SJCRH30 (cell line): ENCODE measurements at regions not wholly inside any gene's neighbourhood (a gene's known extent, or its start where the extent isn't known, plus 50 kb on each side); places are given as distances from the start of the nearest gene placed in this dataset.

ENCODE experiments used
- DNase-seq, 2 experiments: peaks; one replicate each; pipeline ENCODE4 v3.0.0-alpha.2; 2015 to 2020
- H3K27ac ChIP-seq: fragments of 250-450 bp; sonication (Bioruptor Pico); 2 replicates; pipeline ENCODE4 v1.5.1; 2020; ENCODE audit warnings: mild to moderate bottlenecking, moderate library complexity
- H3K27me3 ChIP-seq: fragments of 250-450 bp; sonication (Bioruptor Pico); 2 replicates; pipeline ENCODE4 v1.5.1; 2020; ENCODE audit warnings: mild to moderate bottlenecking, moderate library complexity
- H3K36me3 ChIP-seq: fragments of 250-450 bp; sonication (Bioruptor Pico); 2 replicates; pipeline ENCODE4 v1.5.1; 2020; ENCODE audit warnings: mild to moderate bottlenecking, moderate library complexity
- H3K4me1 ChIP-seq: fragments of 250-450 bp; sonication (Bioruptor Pico); 2 replicates; pipeline ENCODE4 v1.5.1; 2020; ENCODE audit warnings: mild to moderate bottlenecking, moderate library complexity
- H3K4me3 ChIP-seq: fragments of 250-450 bp; sonication (Bioruptor Pico); 2 replicates; pipeline ENCODE4 v1.5.1; 2020; ENCODE audit warnings: mild to moderate bottlenecking, moderate library complexity
- H3K9me3 ChIP-seq: fragments of 250-450 bp; sonication (Bioruptor Pico); replicated peaks from 2 replicates; pipeline ENCODE4 v1.5.1; 2020; ENCODE audit warnings: mild to moderate bottlenecking, moderate library complexity

DNA sequence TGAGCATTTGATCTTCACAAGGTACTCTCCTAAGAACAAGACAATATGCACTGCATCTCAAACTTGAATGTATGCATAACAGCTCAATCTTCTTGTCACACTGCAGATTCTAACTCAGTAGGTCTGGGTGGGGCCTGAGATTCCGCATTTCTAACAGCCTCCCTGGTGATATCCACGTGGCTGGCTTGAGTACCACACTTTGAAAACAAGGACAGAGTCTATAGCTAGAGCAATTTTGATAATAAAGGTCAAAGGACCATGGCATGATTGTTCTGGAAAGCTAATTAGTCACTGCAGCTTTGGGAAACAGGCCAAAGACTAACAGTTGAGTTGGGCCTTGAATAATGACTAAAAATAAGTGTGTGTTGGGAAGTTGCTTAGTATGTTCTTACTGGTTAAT, 213.3 kb downstream of the GBA3 start:
- Histone ChIP-seq H3K4me1 (no peaks in the 10 kb centered on the region), H3K4me3 (no peak overlapping the region), H3K27me3 (no peaks in the 10 kb centered on the region), H3K9me3 (no peaks in the 10 kb centered on the region), H3K27ac (no peak overlapping the region), H3K36me3 (no peaks in the 10 kb centered on the region)
- no peak for DNase-seq

DNA sequence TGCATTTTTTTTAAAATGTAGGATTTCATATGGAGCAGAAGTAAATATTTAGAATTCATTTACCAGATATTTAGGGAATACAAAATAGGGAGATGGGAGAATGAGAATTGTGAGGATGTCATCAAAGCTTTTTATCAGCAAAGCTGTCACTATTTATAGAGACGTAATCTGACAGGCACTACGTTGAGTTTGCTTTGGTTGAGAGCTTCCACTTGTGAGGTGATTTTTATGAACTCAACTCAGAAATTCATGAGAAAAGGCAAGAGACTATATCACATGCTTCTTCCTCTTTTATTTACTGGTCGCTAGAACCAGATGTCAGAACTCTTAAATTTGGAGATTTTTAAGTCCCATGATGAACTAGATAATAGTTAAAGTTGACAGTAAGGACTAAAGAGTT, 211.2 kb downstream of the GBA3 start:
- no peaks in the 10 kb centered on the region for H3K27me3 ChIP-seq
- H3K4me1 ChIP-seq, result no peaks in the 10 kb centered on the region
- no peaks in the 10 kb centered on the region for H3K9me3 ChIP-seq
- H3K4me3 ChIP-seq, result no peak overlapping the region
- H3K27ac ChIP-seq, result no peak overlapping the region
- DNase-seq, result no peak
- H3K36me3 ChIP-seq, result no peaks in the 10 kb centered on the region

DNA sequence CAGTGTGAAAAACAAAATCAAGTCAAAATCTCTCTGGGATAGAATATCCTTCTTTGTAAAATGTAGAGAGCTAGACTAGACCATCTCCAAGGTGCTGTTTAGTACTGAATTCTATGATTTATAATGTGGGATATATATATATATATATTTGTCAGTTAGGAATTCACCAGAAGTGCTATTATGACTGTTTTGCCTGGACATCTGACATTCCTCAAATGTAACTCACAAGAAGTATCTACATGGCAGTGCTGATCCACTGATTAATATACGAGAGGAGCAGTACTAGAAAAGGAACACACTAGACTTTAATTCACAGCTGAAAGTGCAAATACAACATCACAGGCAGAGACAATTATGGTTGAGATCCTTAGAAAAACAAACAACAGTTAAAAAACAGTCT, 208.9 kb downstream of the GBA3 start:
- Histone ChIP-seq H3K27ac (no peak overlapping the region), H3K27me3 (no peaks in the 10 kb centered on the region), H3K4me3 (no peak overlapping the region), H3K9me3 (no peaks in the 10 kb centered on the region), H3K4me1 (no peaks in the 10 kb centered on the region), H3K36me3 (no peaks in the 10 kb centered on the region)
- no peak for DNase-seq

DNA sequence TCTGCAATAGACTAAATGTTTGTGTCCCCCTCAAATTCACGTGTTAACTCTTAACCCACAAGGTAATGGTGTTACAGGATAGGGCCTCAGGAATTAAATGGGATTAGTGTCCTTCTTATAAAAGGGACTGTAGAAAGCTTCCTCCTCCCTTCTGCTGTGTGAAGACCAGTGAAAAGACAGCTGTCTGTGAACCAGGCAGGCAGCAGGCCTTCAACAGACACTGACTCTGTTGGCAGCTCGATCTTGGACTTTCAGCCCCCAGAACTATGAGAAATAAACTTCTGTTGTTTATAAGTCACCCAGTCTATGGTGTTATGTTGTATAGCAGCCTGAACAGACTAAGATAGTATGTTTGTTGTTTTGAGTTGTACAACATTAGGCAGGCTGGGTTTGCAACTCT, 208.1 kb downstream of the GBA3 start:
- H3K27me3 ChIP-seq, result no peaks in the 10 kb centered on the region
- DNase-seq, result peak in 1 of 2 experiments; percentile 5
- H3K4me3 ChIP-seq, result no peak overlapping the region
- H3K36me3 ChIP-seq, result no peaks in the 10 kb centered on the region
- no peak overlapping the region for H3K27ac ChIP-seq
- H3K4me1 ChIP-seq, result no peaks in the 10 kb centered on the region
- no peaks in the 10 kb centered on the region for H3K9me3 ChIP-seq

DNA sequence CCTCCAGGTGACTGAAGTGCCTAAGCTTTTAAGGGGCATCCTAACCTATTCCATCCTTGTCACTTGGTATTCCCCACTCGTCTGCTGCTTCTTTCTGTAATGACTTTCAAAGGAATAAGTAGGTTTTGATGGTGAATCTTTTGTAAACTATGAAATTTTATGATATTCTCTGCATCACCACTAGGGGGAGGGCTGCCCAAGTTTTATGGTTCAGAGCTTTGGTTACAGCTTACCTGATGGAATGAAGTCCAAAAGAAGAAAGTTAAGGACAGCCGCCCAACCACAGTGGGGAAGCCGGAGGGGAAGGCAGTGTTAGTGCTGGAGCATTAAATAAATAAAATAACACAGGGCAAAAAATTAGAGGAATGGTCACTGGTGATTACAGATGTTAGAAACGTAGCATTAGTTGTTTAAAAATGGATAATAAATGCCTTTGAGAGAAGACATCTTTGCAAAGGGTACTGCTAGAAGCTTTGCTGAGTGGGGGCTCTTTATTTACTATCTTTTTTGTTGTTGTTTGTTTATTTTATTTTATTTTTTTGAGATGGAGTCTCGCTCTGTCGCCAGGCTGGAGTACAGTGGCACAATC, 204.9 kb downstream of the GBA3 start:
- H3K4me1 ChIP-seq, result no peaks in the 10 kb centered on the region
- H3K36me3 ChIP-seq, result no peaks in the 10 kb centered on the region
- H3K27ac ChIP-seq, result no peak overlapping the region
- no peaks in the 10 kb centered on the region for H3K9me3 ChIP-seq
- DNase-seq, result peak; percentile 5 to 60
- H3K27me3 ChIP-seq, result no peaks in the 10 kb centered on the region
- H3K4me3 ChIP-seq, result no peak overlapping the region

DNA sequence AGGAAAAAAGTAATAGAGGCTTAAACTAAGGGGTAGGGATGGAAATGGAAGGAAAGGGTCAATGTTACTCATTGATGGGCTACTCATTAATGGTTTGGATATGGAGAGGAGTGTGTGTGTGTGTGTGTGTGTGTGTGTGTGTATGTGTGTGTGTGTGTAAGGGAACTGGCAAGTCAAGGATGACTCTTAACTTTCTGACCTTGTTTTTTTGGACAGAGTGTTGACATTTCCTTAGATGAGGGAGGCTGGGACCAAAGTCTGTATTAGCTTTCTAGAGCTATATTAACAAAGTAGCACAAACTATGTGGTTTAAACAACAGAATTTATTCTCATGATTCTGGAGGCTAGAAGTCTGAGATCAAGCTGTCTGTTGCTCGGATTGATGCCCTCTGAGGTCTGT, 202.7 kb downstream of the GBA3 start:
- Histone ChIP-seq H3K4me3 (no peak overlapping the region), H3K4me1 (no peaks in the 10 kb centered on the region), H3K27ac (no peak overlapping the region), H3K27me3 (no peaks in the 10 kb centered on the region), H3K36me3 (no peaks in the 10 kb centered on the region), H3K9me3 (no peaks in the 10 kb centered on the region)
- DNase-seq, result no peak

DNA sequence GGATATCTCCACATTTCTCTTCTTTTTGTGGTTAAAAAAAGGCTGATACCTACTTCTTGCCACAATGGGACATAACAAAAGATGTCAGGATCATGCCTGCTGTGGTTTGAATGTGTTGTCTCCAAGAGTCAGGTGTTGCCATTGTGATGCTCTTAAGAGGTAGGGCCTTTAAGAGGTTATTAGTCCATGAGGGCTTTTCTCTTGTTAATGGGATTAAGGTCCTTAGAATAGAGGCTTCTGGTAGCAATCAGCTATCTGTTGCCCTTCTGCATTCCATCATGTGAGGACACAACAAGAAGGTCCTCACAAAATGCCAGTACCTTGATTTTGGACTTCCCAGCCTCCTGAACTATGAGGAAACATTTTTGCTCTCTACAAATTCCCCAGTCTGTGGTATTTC, 191.4 kb downstream of the GBA3 start:
- Histone ChIP-seq H3K4me3 (no peak overlapping the region), H3K4me1 (no peaks in the 10 kb centered on the region), H3K27ac (no peak overlapping the region), H3K27me3 (no peaks in the 10 kb centered on the region), H3K36me3 (no peaks in the 10 kb centered on the region), H3K9me3 (no peaks in the 10 kb centered on the region)
- no peak for DNase-seq

DNA sequence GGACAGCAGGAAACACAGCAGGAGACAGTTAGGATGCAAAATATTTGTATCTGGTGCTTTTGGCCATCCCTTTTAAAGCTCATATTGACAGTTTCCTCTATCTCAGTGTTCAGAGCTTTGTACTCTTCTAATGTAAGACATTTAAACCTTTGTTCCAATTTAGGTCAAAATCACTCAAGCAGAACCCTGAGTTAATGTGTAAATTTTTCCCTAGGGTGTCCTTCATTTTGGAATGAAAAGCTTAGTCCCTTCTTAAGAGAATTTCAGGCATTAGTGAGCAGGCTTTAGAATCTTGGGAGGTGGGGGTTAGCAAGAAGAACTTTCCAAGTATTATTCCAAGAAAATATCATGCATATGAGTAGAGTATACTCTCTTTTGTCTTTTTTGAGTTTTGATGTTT, 188.7 kb downstream of the GBA3 start:
- H3K9me3 ChIP-seq, result no peaks in the 10 kb centered on the region
- no peaks in the 10 kb centered on the region for H3K4me1 ChIP-seq
- no peak for DNase-seq
- no peak overlapping the region for H3K4me3 ChIP-seq
- H3K27me3 ChIP-seq, result no peaks in the 10 kb centered on the region
- no peak overlapping the region for H3K27ac ChIP-seq
- H3K36me3 ChIP-seq, result no peaks in the 10 kb centered on the region

DNA sequence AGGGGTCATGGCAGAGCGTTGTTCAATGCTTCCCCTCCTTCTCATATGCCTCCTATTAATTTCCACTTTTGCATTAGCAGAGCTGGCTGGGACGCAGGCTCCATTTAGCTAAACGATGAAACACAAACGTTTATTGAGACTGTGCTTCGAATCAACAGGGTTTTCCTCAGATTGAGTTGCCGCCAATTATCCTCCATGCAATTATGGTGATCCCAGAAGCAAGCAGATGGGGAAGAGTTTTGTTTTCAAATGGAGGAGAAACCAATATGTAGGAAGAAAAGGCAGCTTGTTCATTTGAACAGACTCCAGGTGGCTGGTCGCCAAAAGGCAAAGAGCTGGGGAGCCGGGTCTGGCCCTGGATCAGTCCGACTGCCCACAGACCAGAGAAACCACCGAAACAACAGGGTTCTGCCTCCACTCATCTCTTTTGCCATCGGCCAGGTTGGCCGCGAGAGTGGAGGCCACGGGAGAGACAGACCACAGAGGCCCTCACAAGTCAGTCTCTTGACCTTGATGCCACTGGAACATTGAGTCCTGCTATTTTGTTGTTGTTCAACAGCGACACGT, 184.8 kb downstream of the GBA3 start:
- no peak overlapping the region for H3K4me3 ChIP-seq
- H3K9me3 ChIP-seq, result no peaks in the 10 kb centered on the region
- no peak overlapping the region for H3K27ac ChIP-seq
- DNase-seq, result no peak
- H3K4me1 ChIP-seq, result no peaks in the 10 kb centered on the region
- H3K27me3 ChIP-seq, result no peaks in the 10 kb centered on the region
- no peaks in the 10 kb centered on the region for H3K36me3 ChIP-seq

DNA sequence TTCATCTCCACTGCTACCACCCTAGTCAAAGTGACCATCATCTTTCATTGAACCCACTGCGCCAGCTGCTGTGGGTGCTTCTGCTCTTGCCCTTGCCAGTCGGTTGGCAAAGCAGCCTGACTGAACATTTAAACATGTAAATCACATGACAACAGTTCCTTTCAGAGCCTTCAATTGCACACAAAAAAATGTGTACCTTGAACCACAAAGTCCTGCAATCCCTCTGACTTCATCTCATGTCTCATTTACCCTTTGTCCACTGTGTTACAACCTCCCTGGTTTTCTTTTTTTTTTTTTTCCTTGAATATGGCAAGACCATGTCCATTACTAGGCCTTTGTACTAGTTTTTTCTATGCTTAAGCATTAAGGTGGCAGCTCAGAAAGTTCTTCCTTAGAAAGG, 183.5 kb downstream of the GBA3 start:
- DNase-seq, result no peak
- H3K27me3 ChIP-seq, result no peaks in the 10 kb centered on the region
- no peak overlapping the region for H3K4me3 ChIP-seq
- H3K9me3 ChIP-seq, result no peaks in the 10 kb centered on the region
- H3K27ac ChIP-seq, result no peak overlapping the region
- no peaks in the 10 kb centered on the region for H3K4me1 ChIP-seq
- no peaks in the 10 kb centered on the region for H3K36me3 ChIP-seq

DNA sequence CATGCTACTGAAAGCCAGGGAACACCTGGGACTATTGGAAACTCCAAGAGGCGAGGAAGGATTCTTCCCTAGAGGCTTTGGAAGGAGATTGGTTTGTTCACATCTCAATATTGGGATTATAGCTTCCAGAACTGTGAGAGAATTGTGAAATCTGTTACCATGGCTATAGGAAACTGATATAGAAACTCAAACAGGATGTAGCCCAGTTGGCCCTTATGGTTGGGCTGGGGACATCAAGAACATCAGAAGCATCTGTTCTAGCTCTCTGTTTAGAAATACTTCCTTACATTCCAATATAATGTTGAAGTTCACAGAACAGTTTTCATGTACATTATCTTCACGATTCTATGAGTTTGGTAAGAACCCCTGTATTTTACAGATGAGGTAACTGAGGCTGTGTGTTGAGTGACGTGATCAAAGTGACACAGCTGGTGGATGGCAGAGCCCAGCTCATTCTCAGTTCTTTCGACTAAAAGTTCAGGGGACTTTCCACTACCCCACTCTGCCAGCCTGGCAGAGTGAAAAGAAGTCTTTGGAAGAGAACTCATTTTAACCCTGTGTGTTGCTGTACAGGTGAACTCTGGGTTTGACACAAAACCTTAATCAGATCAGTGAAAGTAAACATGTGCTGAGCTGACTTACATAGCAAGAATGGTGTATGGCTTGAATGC, 183.0 kb downstream of the GBA3 start:
- DNase-seq, result no peak
- Histone ChIP-seq H3K36me3 (no peaks in the 10 kb centered on the region), H3K4me1 (no peaks in the 10 kb centered on the region), H3K27ac (no peak overlapping the region), H3K4me3 (no peak overlapping the region), H3K27me3 (no peaks in the 10 kb centered on the region), H3K9me3 (no peaks in the 10 kb centered on the region)

DNA sequence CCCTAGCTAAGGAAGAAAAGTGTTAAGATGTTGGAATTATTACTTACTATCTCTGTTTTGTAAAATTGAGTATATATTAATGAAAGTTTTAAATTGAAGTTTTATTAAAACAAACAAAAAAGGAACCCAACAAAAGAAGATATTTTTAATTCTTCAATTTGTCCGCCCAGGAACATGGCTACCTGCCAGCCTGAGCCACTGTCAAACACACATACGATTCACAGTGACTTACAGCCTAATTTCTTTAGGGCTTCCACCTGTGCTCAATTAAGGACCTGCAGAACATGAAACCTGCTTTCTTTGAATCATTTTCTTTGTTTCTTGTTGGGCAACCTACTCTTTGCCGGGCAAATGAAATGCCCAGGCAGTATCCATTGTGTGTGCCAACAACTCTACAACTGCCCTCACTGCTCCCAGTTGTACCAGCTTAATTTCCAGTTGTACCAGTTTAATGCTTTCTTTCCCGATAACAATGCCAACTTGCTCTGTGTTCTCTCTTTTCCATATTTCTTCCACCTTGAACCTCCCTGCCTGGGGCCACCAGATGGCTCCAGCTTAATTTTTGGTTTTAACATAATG, 181.7 kb downstream of the GBA3 start:
- Histone ChIP-seq H3K27ac (no peak overlapping the region), H3K9me3 (no peaks in the 10 kb centered on the region), H3K4me3 (no peak overlapping the region), H3K27me3 (no peaks in the 10 kb centered on the region), H3K4me1 (no peaks in the 10 kb centered on the region), H3K36me3 (no peaks in the 10 kb centered on the region)
- DNase-seq, result no peak

DNA sequence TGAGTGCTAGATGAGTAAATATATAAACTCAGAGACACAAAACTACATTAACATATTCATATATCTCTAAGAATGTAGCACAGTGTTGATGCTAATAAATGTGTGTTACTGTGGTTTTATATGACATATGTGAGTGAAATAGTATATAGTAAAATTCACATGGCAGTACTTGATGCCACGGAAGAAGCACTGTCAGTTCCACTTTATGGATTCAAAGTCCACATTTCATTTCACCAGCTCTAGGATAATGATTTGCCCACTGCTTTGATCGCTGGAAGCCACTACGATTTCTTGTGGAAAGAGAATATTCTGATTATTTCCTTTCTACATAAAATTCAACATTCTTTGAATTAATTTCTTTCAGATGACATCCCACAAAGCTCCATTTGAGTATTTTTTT, 181.2 kb downstream of the GBA3 start:
- no peaks in the 10 kb centered on the region for H3K9me3 ChIP-seq
- H3K36me3 ChIP-seq, result no peaks in the 10 kb centered on the region
- no peak overlapping the region for H3K4me3 ChIP-seq
- no peaks in the 10 kb centered on the region for H3K27me3 ChIP-seq
- no peaks in the 10 kb centered on the region for H3K4me1 ChIP-seq
- H3K27ac ChIP-seq, result no peak overlapping the region
- DNase-seq, result no peak

DNA sequence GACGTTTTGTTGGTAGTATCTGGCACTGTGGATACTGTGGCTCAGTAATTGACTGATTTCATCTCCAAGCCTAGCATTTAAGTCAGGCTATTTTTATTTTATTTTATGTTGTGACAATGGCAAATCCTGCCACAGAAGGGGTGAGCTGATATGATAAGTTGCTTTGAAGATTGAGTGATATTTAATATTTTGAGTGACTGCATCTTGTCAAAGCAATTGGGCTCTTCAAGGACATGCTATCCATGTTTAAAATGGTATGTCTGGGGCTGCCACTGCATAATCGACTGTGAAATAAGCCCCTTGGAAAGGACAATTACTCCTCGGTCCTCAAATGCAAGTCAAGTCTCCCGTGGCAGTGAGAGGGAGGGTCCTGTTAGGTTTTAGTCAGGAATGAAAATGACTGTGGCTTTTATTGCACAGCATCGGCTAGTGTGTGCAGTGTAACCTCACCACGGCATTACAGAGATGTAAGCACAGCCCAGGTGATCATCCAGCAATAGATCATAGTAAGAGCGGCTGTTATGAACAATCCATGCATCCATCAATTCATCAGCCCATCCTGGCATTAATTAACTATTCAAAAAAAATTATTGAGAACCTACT, 178.2 kb downstream of the GBA3 start:
- H3K27me3 ChIP-seq, result no peaks in the 10 kb centered on the region
- no peak for DNase-seq
- no peak overlapping the region for H3K27ac ChIP-seq
- H3K4me3 ChIP-seq, result no peak overlapping the region
- H3K4me1 ChIP-seq, result no peaks in the 10 kb centered on the region
- no peaks in the 10 kb centered on the region for H3K36me3 ChIP-seq
- no peaks in the 10 kb centered on the region for H3K9me3 ChIP-seq

DNA sequence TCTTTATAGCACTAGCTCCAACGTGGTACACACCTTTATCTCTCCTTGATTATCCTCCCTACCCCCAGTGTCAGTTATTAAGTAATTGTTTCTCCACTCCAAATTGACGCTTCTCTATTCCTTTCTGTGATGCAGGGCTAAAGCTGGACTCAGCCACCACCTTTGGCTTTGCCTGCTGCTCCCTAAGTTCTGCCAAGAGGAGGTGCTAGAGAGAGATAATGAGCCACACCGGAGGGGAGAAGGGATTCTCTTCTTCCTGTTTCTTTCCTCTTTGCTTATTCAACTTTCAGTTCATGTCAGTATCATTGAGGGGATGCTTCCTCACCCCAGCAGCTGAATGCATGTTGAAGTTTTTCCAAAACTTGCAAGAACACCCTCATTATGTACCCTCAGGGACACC, 176.5 kb downstream of the GBA3 start:
- Histone ChIP-seq H3K4me1 (no peaks in the 10 kb centered on the region), H3K27ac (no peak overlapping the region), H3K27me3 (no peaks in the 10 kb centered on the region), H3K9me3 (no peaks in the 10 kb centered on the region), H3K4me3 (no peak overlapping the region), H3K36me3 (no peaks in the 10 kb centered on the region)
- peak in 1 of 2 experiments; percentile 6 for DNase-seq
